WTC11 (cell line): ENCODE measurements at regions not wholly inside any gene's neighbourhood (a gene's known extent, or its start where the extent isn't known, plus 50 kb on each side); places are given as distances from the start of the nearest gene placed in this dataset.

Source experiments
- AFF4 ChIP-seq: sonication (generic); formaldehyde crosslinking; IDR thresholded peaks from 2 replicates; pipeline ENCODE4 v1.8.1; 2023; ENCODE audit warnings: mild to moderate bottlenecking, missing genetic modification reagents, borderline replicate concordance
- ATF2 ChIP-seq: sonication (generic); formaldehyde crosslinking; IDR thresholded peaks from 2 replicates; pipeline ENCODE4 v1.8.1; 2022; ENCODE audit warnings: low read depth, missing genetic modification reagents, borderline replicate concordance
- FOXJ3 ChIP-seq: sonication (generic); formaldehyde crosslinking; IDR thresholded peaks from 2 replicates; pipeline ENCODE4 v1.9.0; 2021; ENCODE audit warnings: missing genetic modification reagents, mild to moderate bottlenecking, borderline replicate concordance
- JUN ChIP-seq: sonication (generic); formaldehyde crosslinking; IDR thresholded peaks from 2 replicates; pipeline ENCODE4 v1.8.0; 2023; ENCODE audit warnings: mild to moderate bottlenecking, missing genetic modification reagents
- NR1H2 ChIP-seq: sonication (generic); formaldehyde crosslinking; IDR thresholded peaks from 2 replicates; pipeline ENCODE4 v1.9.0; 2021; ENCODE audit warnings: mild to moderate bottlenecking, moderate library complexity, missing genetic modification reagents
- ZNF263 ChIP-seq: sonication (generic); formaldehyde crosslinking; IDR thresholded peaks from 2 replicates; pipeline ENCODE4 v1.8.1; 2022; ENCODE audit warnings: low read depth, mild to moderate bottlenecking, moderate library complexity, missing genetic modification reagents
- TF ChIP-seq, protein P1 (sequence below): fragments of 200-600 bp; IDR thresholded peaks from 2 replicates; pipeline ENCODE4 v1.8.0; 2022; ENCODE audit warnings: antibody characterized with exemption
- TF ChIP-seq, protein P2 (sequence below): sonication (generic); formaldehyde crosslinking; IDR thresholded peaks from 2 replicates; pipeline ENCODE4 v1.8.1; 2023; ENCODE audit warnings: mild to moderate bottlenecking, missing genetic modification reagents
- TF ChIP-seq, protein P3 (sequence below): sonication (generic); formaldehyde crosslinking; IDR thresholded peaks from 2 replicates; pipeline ENCODE4 v1.8.1; 2022; ENCODE audit warnings: low read depth, mild to moderate bottlenecking, moderate library complexity, missing genetic modification reagents, borderline replicate concordance
- TF ChIP-seq, protein P4 (sequence below): sonication (generic); formaldehyde crosslinking; IDR thresholded peaks from 2 replicates; pipeline ENCODE4 v1.8.0; 2022; ENCODE audit warnings: mild to moderate bottlenecking, missing genetic modification reagents

DNA sequence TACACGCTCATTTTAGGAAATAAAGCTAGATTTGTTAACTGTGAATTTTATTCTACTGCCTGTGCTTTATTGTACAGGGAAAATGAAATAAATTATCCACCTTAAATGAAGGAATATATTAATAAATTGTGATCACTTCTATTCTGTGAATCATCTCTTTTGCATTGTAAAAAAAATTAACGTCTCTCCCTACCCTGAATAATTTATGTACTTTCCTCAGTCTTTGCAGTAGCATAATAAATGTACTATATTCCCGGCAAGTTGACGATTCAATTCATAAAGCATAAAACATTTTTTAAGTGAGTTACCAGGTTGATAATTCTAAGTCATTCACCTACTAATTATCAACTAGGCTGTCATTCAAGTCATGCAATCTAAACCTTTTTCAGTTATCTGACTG is 1425.3 kb upstream of the CDH9 start:
- TF ChIP-seq, protein P1, sequence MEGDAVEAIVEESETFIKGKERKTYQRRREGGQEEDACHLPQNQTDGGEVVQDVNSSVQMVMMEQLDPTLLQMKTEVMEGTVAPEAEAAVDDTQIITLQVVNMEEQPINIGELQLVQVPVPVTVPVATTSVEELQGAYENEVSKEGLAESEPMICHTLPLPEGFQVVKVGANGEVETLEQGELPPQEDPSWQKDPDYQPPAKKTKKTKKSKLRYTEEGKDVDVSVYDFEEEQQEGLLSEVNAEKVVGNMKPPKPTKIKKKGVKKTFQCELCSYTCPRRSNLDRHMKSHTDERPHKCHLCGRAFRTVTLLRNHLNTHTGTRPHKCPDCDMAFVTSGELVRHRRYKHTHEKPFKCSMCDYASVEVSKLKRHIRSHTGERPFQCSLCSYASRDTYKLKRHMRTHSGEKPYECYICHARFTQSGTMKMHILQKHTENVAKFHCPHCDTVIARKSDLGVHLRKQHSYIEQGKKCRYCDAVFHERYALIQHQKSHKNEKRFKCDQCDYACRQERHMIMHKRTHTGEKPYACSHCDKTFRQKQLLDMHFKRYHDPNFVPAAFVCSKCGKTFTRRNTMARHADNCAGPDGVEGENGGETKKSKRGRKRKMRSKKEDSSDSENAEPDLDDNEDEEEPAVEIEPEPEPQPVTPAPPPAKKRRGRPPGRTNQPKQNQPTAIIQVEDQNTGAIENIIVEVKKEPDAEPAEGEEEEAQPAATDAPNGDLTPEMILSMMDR = no peak
- TF ChIP-seq, protein P2, sequence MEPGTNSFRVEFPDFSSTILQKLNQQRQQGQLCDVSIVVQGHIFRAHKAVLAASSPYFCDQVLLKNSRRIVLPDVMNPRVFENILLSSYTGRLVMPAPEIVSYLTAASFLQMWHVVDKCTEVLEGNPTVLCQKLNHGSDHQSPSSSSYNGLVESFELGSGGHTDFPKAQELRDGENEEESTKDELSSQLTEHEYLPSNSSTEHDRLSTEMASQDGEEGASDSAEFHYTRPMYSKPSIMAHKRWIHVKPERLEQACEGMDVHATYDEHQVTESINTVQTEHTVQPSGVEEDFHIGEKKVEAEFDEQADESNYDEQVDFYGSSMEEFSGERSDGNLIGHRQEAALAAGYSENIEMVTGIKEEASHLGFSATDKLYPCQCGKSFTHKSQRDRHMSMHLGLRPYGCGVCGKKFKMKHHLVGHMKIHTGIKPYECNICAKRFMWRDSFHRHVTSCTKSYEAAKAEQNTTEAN = no peak
- no peak for TF ChIP-seq JUN (CRISPR knock-in tag)
- no peak for TF ChIP-seq FOXJ3 (CRISPR knock-in tag)
- TF ChIP-seq AFF4 (CRISPR knock-in tag) = no peak
- TF ChIP-seq ZNF263 (CRISPR knock-in tag) = no peak
- TF ChIP-seq NR1H2 (CRISPR knock-in tag) = no peak
- TF ChIP-seq, protein P3, sequence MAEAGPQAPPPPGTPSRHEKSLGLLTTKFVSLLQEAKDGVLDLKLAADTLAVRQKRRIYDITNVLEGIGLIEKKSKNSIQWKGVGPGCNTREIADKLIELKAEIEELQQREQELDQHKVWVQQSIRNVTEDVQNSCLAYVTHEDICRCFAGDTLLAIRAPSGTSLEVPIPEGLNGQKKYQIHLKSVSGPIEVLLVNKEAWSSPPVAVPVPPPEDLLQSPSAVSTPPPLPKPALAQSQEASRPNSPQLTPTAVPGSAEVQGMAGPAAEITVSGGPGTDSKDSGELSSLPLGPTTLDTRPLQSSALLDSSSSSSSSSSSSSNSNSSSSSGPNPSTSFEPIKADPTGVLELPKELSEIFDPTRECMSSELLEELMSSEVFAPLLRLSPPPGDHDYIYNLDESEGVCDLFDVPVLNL = no peak
- TF ChIP-seq ATF2 (CRISPR knock-in tag) = no peak
- TF ChIP-seq, protein P4, sequence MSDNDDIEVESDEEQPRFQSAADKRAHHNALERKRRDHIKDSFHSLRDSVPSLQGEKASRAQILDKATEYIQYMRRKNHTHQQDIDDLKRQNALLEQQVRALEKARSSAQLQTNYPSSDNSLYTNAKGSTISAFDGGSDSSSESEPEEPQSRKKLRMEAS = no peak
